ENCODE measurements at regions not wholly inside any gene's neighbourhood (a gene's known extent, or its start where the extent isn't known, plus 50 kb on each side); places are given as distances from the start of the nearest gene placed in this dataset.

DNA sequence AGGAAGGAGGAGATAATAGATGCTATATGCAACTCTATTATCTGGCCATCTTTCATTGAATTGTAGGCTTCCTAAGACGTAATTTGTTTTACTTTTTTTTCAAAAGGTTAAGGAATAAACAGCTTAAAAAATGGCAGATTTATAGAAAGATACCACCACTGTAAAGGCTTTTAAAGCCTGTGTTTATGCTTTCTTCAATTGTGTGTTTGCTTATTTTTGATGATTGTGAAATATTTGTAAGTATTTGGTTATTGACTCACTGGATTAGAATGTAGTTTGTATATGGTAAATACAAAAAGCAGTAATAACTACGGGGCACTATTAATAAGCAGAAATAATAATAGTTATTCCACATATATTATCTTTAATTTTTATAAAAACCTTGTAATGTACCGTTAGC is 437.9 kb downstream of the KLF5 start:
- TF ChIP-seq ZFP30 (CRISPR knock-in tag; IDR thresholded peaks at IDR 0.05) = no peak
- no peak for TF ChIP-seq ZNF70 (CRISPR knock-in tag; IDR thresholded peaks at IDR 0.05)
- no peak for TF ChIP-seq TOX (CRISPR knock-in tag; IDR thresholded peaks at IDR 0.05; ENCODE audit: borderline replicate concordance)
- TF ChIP-seq, protein P1, sequence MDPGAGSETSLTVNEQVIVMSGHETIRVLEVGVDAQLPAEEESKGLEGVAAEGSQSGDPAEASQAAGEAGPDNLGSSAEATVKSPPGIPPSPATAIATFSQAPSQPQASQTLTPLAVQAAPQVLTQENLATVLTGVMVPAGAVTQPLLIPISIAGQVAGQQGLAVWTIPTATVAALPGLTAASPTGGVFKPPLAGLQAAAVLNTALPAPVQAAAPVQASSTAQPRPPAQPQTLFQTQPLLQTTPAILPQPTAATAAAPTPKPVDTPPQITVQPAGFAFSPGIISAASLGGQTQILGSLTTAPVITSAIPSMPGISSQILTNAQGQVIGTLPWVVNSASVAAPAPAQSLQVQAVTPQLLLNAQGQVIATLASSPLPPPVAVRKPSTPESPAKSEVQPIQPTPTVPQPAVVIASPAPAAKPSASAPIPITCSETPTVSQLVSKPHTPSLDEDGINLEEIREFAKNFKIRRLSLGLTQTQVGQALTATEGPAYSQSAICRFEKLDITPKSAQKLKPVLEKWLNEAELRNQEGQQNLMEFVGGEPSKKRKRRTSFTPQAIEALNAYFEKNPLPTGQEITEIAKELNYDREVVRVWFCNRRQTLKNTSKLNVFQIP (CRISPR knock-in tag; IDR thresholded peaks at IDR 0.05; ENCODE audit: borderline replicate concordance, low read depth) = no peak
- TF ChIP-seq, protein P2, sequence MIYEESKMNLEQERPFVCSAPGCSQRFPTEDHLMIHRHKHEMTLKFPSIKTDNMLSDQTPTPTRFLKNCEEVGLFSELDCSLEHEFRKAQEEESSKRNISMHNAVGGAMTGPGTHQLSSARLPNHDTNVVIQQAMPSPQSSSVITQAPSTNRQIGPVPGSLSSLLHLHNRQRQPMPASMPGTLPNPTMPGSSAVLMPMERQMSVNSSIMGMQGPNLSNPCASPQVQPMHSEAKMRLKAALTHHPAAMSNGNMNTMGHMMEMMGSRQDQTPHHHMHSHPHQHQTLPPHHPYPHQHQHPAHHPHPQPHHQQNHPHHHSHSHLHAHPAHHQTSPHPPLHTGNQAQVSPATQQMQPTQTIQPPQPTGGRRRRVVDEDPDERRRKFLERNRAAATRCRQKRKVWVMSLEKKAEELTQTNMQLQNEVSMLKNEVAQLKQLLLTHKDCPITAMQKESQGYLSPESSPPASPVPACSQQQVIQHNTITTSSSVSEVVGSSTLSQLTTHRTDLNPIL (CRISPR knock-in tag; IDR thresholded peaks at IDR 0.05; ENCODE audit: low read depth) = no peak
- no peak for TF ChIP-seq OSR1 (CRISPR knock-in tag; IDR thresholded peaks at IDR 0.05)
- no peak for TF ChIP-seq ZNF8 (CRISPR knock-in tag; IDR thresholded peaks at IDR 0.05)
- TF ChIP-seq BACH2 (CRISPR knock-in tag; IDR thresholded peaks at IDR 0.05; ENCODE audit: borderline replicate concordance) = no peak
- no peak for TF ChIP-seq ESRRG (CRISPR knock-in tag; IDR thresholded peaks at IDR 0.05)
- ATAC-seq = no peak

DNA sequence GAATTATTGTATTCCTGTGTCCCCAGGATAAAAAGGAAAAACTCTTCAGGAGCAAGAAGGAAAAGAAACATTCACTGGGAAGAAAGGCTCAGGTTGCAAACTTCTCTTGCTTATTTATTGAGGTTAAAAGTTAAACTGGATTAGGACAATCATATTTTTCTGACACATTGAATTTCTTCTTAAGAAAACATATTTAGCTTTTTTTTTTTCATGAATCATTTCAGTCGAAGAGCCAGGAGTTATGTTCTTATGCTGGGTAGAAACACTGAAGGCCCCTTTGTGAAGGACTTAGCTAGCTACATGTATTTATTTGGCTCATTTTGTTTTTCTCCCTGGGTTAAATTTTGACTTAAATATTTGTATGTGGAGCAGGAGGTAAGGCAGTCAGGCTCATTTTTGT is 434.0 kb downstream of the KLF5 start:
- TF ChIP-seq, protein P3, sequence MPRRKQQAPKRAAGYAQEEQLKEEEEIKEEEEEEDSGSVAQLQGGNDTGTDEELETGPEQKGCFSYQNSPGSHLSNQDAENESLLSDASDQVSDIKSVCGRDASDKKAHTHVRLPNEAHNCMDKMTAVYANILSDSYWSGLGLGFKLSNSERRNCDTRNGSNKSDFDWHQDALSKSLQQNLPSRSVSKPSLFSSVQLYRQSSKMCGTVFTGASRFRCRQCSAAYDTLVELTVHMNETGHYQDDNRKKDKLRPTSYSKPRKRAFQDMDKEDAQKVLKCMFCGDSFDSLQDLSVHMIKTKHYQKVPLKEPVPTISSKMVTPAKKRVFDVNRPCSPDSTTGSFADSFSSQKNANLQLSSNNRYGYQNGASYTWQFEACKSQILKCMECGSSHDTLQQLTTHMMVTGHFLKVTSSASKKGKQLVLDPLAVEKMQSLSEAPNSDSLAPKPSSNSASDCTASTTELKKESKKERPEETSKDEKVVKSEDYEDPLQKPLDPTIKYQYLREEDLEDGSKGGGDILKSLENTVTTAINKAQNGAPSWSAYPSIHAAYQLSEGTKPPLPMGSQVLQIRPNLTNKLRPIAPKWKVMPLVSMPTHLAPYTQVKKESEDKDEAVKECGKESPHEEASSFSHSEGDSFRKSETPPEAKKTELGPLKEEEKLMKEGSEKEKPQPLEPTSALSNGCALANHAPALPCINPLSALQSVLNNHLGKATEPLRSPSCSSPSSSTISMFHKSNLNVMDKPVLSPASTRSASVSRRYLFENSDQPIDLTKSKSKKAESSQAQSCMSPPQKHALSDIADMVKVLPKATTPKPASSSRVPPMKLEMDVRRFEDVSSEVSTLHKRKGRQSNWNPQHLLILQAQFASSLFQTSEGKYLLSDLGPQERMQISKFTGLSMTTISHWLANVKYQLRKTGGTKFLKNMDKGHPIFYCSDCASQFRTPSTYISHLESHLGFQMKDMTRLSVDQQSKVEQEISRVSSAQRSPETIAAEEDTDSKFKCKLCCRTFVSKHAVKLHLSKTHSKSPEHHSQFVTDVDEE (CRISPR knock-in tag; IDR thresholded peaks at IDR 0.05) = no peak
- TF ChIP-seq PPARA (CRISPR knock-in tag; IDR thresholded peaks at IDR 0.05; ENCODE audit: borderline replicate concordance) (no peak), ZC3H10 (CRISPR knock-in tag; IDR thresholded peaks at IDR 0.05) (no peak), ZNF8 (CRISPR knock-in tag; IDR thresholded peaks at IDR 0.05) (no peak), ISL1 (CRISPR knock-in tag; IDR thresholded peaks at IDR 0.05) (no peak), TOX (CRISPR knock-in tag; IDR thresholded peaks at IDR 0.05; ENCODE audit: borderline replicate concordance) (no peak), ARNTL (CRISPR knock-in tag; IDR thresholded peaks at IDR 0.05; ENCODE audit: borderline replicate concordance, low read depth) (no peak), ZFP30 (CRISPR knock-in tag; IDR thresholded peaks at IDR 0.05) (no peak), ZNF565 (CRISPR knock-in tag; conservative IDR thresholded peaks at IDR 0.05; ENCODE audit: low read depth) (no peak), ZFP3 (CRISPR knock-in tag; IDR thresholded peaks at IDR 0.05) (no peak), SNAI2 (CRISPR knock-in tag; IDR thresholded peaks at IDR 0.05) (no peak), RARB (CRISPR knock-in tag; IDR thresholded peaks at IDR 0.05) (no peak), OSR1 (CRISPR knock-in tag; IDR thresholded peaks at IDR 0.05) (no peak), TCF4 (CRISPR knock-in tag; IDR thresholded peaks at IDR 0.05; ENCODE audit: borderline replicate concordance) (no peak), GLIS3 (CRISPR knock-in tag; IDR thresholded peaks at IDR 0.05) (no peak), ZNF70 (CRISPR knock-in tag; IDR thresholded peaks at IDR 0.05) (no peak)
- TF ChIP-seq, protein P4, sequence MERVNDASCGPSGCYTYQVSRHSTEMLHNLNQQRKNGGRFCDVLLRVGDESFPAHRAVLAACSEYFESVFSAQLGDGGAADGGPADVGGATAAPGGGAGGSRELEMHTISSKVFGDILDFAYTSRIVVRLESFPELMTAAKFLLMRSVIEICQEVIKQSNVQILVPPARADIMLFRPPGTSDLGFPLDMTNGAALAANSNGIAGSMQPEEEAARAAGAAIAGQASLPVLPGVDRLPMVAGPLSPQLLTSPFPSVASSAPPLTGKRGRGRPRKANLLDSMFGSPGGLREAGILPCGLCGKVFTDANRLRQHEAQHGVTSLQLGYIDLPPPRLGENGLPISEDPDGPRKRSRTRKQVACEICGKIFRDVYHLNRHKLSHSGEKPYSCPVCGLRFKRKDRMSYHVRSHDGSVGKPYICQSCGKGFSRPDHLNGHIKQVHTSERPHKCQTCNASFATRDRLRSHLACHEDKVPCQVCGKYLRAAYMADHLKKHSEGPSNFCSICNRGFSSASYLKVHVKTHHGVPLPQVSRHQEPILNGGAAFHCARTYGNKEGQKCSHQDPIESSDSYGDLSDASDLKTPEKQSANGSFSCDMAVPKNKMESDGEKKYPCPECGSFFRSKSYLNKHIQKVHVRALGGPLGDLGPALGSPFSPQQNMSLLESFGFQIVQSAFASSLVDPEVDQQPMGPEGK (CRISPR knock-in tag; IDR thresholded peaks at IDR 0.05; ENCODE audit: borderline replicate concordance) = no peak
- TF ChIP-seq, protein P2 (CRISPR knock-in tag; IDR thresholded peaks at IDR 0.05; ENCODE audit: low read depth) = no peak
- TF ChIP-seq, protein P5, sequence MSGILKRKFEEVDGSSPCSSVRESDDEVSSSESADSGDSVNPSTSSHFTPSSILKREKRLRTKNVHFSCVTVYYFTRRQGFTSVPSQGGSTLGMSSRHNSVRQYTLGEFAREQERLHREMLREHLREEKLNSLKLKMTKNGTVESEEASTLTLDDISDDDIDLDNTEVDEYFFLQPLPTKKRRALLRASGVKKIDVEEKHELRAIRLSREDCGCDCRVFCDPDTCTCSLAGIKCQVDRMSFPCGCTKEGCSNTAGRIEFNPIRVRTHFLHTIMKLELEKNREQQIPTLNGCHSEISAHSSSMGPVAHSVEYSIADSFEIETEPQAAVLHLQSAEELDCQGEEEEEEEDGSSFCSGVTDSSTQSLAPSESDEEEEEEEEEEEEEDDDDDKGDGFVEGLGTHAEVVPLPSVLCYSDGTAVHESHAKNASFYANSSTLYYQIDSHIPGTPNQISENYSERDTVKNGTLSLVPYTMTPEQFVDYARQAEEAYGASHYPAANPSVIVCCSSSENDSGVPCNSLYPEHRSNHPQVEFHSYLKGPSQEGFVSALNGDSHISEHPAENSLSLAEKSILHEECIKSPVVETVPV (CRISPR knock-in tag; IDR thresholded peaks at IDR 0.05) = no peak
- no peak for ATAC-seq
